Esophagus muscularis mucosa (tissue), 4 donors: ENCODE measurements at regions not wholly inside any gene's neighbourhood (a gene's known extent, or its start where the extent isn't known, plus 50 kb on each side); places are given as distances from the start of the nearest gene placed in this dataset.

Experiments used
- EP300 ChIP-seq: sonication (generic); formaldehyde crosslinking; IDR thresholded peaks from one replicate; pipeline ENCODE4 v1.6.1; 2017; ENCODE audit warnings: antibody characterized with exemption
- POLR2A ChIP-seq: fragments of 450-650 bp; IDR thresholded peaks from one replicate; pipeline ENCODE4 v1.6.1; 2017; ENCODE audit warnings: antibody characterized with exemption, moderate library complexity, mild to moderate bottlenecking, low read depth
- POLR2AphosphoS5 ChIP-seq, 2 donors: sonication (generic); formaldehyde crosslinking; IDR thresholded peaks; one replicate each; pipeline ENCODE4 v1.6.1; 2017; ENCODE audit warnings: antibody characterized with exemption in 2 of 2
- TF ChIP-seq, protein P1 (sequence below), 3 experiments: fragments of 200-600 bp in 2 of 3; fragments of 450-650 bp in 1 of 3; sonication (generic) in 2 of 3; IDR thresholded peaks; one replicate each; pipeline ENCODE4 v1.5.1; 2017 to 2019; ENCODE audit warnings: antibody characterized with exemption in 3 of 3, mild to moderate bottlenecking in 2 of 3, moderate library complexity in 1 of 3

DNA sequence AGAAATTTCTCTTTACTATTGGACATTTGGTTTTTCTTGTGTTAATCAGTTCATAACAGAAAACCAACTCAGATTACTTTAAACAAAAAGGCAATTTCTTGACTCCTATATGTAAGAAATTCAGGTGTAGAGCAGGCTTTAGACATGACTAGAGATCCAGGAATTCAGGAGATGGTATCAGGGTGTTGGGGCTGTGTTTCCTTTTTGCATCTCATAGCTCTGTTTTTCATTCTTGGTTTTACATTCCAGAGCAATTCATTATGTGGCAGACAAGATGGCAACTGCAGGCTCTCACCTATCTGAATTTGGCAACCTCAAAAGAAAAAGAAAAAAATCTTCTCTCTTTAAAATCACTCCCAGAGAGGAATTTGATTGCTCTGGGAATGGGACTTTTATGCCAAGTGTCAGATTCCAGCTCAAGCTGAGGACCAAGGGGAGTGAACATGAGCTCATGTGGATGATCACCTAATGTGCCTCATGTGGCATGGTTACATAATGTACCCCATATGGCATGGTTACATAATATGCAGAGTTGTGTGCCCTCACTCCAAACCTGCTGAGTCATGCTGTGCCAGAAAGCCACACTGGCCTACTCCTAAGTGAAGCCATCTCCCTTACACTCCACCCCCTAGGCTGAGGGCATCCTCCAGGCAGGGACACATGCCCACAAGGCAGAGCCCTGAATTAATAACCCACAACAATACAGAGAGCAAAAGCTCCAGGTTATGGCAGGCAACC, 282.7 kb downstream of the MBD2 start:
- TF ChIP-seq, protein P1, sequence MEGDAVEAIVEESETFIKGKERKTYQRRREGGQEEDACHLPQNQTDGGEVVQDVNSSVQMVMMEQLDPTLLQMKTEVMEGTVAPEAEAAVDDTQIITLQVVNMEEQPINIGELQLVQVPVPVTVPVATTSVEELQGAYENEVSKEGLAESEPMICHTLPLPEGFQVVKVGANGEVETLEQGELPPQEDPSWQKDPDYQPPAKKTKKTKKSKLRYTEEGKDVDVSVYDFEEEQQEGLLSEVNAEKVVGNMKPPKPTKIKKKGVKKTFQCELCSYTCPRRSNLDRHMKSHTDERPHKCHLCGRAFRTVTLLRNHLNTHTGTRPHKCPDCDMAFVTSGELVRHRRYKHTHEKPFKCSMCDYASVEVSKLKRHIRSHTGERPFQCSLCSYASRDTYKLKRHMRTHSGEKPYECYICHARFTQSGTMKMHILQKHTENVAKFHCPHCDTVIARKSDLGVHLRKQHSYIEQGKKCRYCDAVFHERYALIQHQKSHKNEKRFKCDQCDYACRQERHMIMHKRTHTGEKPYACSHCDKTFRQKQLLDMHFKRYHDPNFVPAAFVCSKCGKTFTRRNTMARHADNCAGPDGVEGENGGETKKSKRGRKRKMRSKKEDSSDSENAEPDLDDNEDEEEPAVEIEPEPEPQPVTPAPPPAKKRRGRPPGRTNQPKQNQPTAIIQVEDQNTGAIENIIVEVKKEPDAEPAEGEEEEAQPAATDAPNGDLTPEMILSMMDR (IDR thresholded peaks at IDR 0.05), result no peak
- no peak for TF ChIP-seq POLR2A
- no peak for TF ChIP-seq EP300
- no peak for TF ChIP-seq POLR2AphosphoS5 (IDR thresholded peaks at IDR 0.05)
